ENCODE measurements at regions not wholly inside any gene's neighbourhood (a gene's known extent, or its start where the extent isn't known, plus 50 kb on each side); places are given as distances from the start of the nearest gene placed in this dataset.
"Not testable (repeated sequence)": the region's sequence is repeated elsewhere in the genome, so short reads cannot be mapped to it uniquely, and the experiment has no call there.

GRCh38 chr2:236993286-236993685 lies 92.4 kb upstream of the COPS8 start:
- ATAC-seq (ENCODE audit: low FRiP score), result no peak
- no peak for TF ChIP-seq CTCF (IDR thresholded peaks at IDR 0.05)
- DNase-seq (ENCODE audit: low spot score), result no peak

DNA sequence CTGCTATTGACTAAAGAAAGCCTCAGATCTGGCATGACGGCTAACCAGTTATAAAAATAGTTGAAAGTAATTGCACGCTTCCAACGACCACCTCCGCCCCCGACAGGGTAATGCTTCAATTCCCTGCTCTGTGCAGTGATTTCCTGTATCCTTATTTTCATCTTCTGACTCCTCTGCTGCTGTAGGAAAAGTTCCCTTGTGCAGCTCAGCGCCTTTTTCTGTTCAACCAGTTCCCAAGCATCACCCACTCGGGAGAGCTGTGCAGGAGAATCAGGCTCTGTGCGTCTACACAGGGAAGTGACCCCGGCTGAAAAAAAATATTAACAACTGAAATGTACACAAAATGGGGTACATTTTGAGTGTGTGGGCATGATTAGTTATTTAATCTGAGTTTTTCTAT lies 91.3 kb upstream of the COPS8 start:
- DNase-seq (ENCODE audit: low spot score) (no peak), ATAC-seq (ENCODE audit: low FRiP score) (no peak)
- TF ChIP-seq CTCF (IDR thresholded peaks at IDR 0.05), result no peak

GRCh38 chr2:236997069-236997715 lies 88.5 kb upstream of the COPS8 start:
- ATAC-seq (ENCODE audit: low FRiP score), result no peak
- TF ChIP-seq CTCF (IDR thresholded peaks at IDR 0.05), result no peak
- DNase-seq (ENCODE audit: low spot score), result no peak

DNA sequence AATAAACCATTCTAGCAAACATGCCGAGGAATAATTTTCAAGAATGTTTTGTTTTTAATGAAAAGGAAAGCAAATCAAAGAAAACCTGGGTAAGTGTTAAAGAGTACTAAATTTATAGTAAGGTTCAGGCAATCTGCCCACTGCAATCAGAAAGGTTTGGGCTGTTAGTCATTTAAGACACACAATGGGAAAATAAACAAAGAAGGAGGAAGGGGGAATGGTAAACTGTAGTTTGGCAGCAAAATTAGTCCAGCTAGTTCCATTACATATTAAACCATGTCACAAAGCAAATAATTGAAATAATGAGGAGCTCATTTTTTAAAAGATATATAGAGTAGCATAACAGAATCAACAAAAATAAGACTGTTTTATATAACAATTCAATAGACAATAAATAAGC lies 87.5 kb upstream of the COPS8 start:
- no peak for DNase-seq (ENCODE audit: low spot score)
- no peak for TF ChIP-seq CTCF (IDR thresholded peaks at IDR 0.05)
- no peak for ATAC-seq (ENCODE audit: low FRiP score)

GRCh38 chr2:236998758-236999157 lies 86.9 kb upstream of the COPS8 start:
- no peak for TF ChIP-seq CTCF (IDR thresholded peaks at IDR 0.05)
- no peak for ATAC-seq (ENCODE audit: low FRiP score)
- DNase-seq (ENCODE audit: low spot score), result no peak

DNA sequence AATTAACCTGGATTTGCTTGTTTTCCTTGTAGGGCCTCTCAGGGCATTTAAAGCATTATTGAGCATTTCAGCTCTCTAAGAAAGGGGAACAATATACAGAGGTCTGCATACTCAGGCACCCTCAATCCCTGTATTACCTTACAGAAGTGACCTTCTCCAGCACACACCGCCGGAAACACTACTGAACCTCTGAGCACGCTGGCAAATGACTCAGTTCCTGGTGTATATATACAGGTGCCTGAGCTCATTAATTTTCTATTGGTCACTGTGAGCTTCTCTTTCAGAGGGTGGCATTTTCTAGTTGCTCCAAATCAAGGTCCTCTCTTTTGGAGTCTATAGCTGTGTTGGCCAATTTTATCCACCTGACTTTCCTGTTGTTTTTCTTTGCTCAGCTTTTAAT lies 85.2 kb upstream of the COPS8 start:
- DNase-seq (ENCODE audit: low spot score) (no peak), ATAC-seq (ENCODE audit: low FRiP score) (no peak)
- no peak for TF ChIP-seq CTCF (IDR thresholded peaks at IDR 0.05)

- ATAC-seq (ENCODE audit: low FRiP score); DNase-seq (ENCODE audit: low spot score): not testable (repeated sequence)
These were observed 80.3 kb upstream of the COPS8 start for GRCh38 chr2:237005341-237005740.
